ENCODE measurements at regions not wholly inside any gene's neighbourhood (a gene's known extent, or its start where the extent isn't known, plus 50 kb on each side); places are given as distances from the start of the nearest gene placed in this dataset.

GRCh38 chr1:112790920-112791722 is 76.0 kb upstream of the PPM1J start:
- Histone ChIP-seq H3K79me1 (ENCODE audit: low read depth in 1 of 2, low read length in 2 of 2) (no peaks in the 10 kb centered on the region), H3K23ac (ENCODE audit: low read depth, low read length) (no peak overlapping the region), H2AFZ (replicated peaks; ENCODE audit: low read length, poor library complexity) (no peak overlapping the region), H4K20me1 (ENCODE audit: insufficient read depth, low read length) (no peaks in the 10 kb centered on the region), H2BK15ac (ENCODE audit: low read depth, low read length) (peak overlapping the region; percentile 71; the same call in 1 of the 3 replicates), H3K18ac (ENCODE audit: low read depth, low read length) (no peak overlapping the region), H4K5ac (ENCODE audit: low read depth, low read length) (no peak overlapping the region), H3K27ac (ENCODE audit: insufficient read depth, low read length) (no peak overlapping the region), H3K56ac (ENCODE audit: extremely low read depth, insufficient read depth, low read length) (no peak overlapping the region), H2BK5ac (ENCODE audit: low read depth, low read length, poor library complexity, severe bottlenecking) (no peak overlapping the region), H4K8ac (ENCODE audit: low read depth in 2 of 2, low read length in 2 of 2) (no peak overlapping the region), H2AK9ac (replicated peaks; ENCODE audit: low read depth, low read length, poor library complexity) (no peak overlapping the region), H3K36me3 (ENCODE audit: control insufficient read depth, insufficient read depth, low read length) (no peaks in the 10 kb centered on the region), H3K9me3 (ENCODE audit: control insufficient read depth, insufficient read depth, low read length) (no peaks in the 10 kb centered on the region), H3K9ac (ENCODE audit: low read depth, low read length) (no peak overlapping the region), H4K91ac (ENCODE audit: insufficient read depth, low read depth, low read length) (no peak overlapping the region), H2BK20ac (ENCODE audit: low read depth, low read length) (no peak overlapping the region), H2BK120ac (ENCODE audit: low read depth, low read length) (no peak overlapping the region), H3K4me3 (ENCODE audit: insufficient read depth, low read depth, low read length) (no peak overlapping the region), H3K4ac (ENCODE audit: low read depth, low read length) (no peak overlapping the region), H3K27me3 (ENCODE audit: control insufficient read depth, insufficient read depth, low read length) (peaks cover 2% of the 10 kb centered on the region), H3K14ac (replicated peaks; ENCODE audit: low read depth, low read length) (no peak overlapping the region), H3K9me1 (ENCODE audit: insufficient read depth, low read length) (no peaks in the 10 kb centered on the region), H3K4me1 (ENCODE audit: control insufficient read depth, insufficient read depth, low read length) (no peaks in the 10 kb centered on the region), H2AK5ac (ENCODE audit: low read depth, low read length) (no peak overlapping the region; the same call in 1 of the 2 replicates), H3K4me2 (ENCODE audit: low read depth, low read length) (no peak overlapping the region)
- intact Hi-C loops (cut with micrococcal nuclease) (no loop called here), in situ Hi-C loops (cut with MboI; ENCODE audit: low sequenced_read_pairs) (no loop called here), dilution Hi-C loops (cut with HindIII; ENCODE audit: low sequenced_read_pairs, unreplicated experiment) (no loop called here)
- no peak for ATAC-seq (ENCODE audit: low read depth)
- POLR2A ChIA-PET (ENCODE audit: unreplicated experiment) = no interaction called here
- WGBS, 2 experiments (ENCODE audit: extremely low coverage in 2 of 2, insufficient read length in 1 of 2) = no CpG with 5 or more reads among the region's 10 CpGs
- CTCF ChIA-PET = interaction anchor here (0.6 kb wide), 1 partner anchor 51 kb away, joined by 4 read pairs; no protein-coding TSS in a partner anchor
- DNase-seq = no peak
- TF ChIP-seq USF2 (IDR thresholded peaks at IDR 0.05; ENCODE audit: low read depth, low read length) (no peak), RAD21 (IDR thresholded peaks at IDR 0.05; ENCODE audit: low read length) (no peak), RCOR1 (IDR thresholded peaks at IDR 0.05; ENCODE audit: insufficient replicate concordance, low read length) (no peak), POLR2A (IDR thresholded peaks at IDR 0.05; ENCODE audit: low read depth, low read length) (no peak), SMC3 (IDR thresholded peaks at IDR 0.05; ENCODE audit: low read depth, low read length) (no peak), FOS (IDR thresholded peaks at IDR 0.05; ENCODE audit: low read depth, low read length) (no peak), ELK1 (IDR thresholded peaks at IDR 0.05; ENCODE audit: borderline replicate concordance, low read depth, low read length) (no peak)
- BruUV-seq (replicated peaks) = no TSS peak

All from IMR-90 (cell line).